ENCODE measurements at regions not wholly inside any gene's neighbourhood (a gene's known extent, or its start where the extent isn't known, plus 50 kb on each side); places are given as distances from the start of the nearest gene placed in this dataset.

DNA sequence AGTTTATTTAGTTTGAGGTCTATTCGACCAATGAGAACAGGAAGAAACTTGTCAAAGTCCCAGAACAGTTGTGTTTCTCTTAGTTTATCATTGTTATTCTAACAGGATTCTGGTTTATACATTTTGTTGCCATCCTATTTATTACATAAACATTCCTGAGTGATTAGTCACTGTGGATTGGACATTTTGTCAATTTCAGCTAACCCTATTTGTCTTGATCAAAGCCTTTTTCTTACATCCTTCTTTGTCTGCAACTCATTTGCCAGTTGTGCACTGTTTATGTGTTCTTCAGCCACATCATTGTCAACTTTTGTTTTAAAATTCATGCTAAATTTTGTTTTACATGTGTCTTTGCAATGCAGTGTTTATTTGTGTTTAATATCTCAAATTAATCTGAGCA is 886.0 kb upstream of the SLC10A2 start:
- Histone ChIP-seq H3K9ac (ENCODE audit: insufficient read depth, low read length) (no peak overlapping the region), H4K20me1 (ENCODE audit: control insufficient read depth, extremely low read depth, insufficient read depth, low read length) (no peaks in the 10 kb centered on the region), H3K4me3 (replicated peaks in 1 of 4; ENCODE audit: control extremely low read depth in 1 of 4, insufficient read depth in 1 of 4, low read depth in 3 of 4, low read length in 4 of 4) (no peak overlapping the region), H3K4me2 (ENCODE audit: extremely low read depth, insufficient read depth, low read length) (no peak overlapping the region), H2AFZ (ENCODE audit: low read length) (no peak overlapping the region), H3K27ac (ENCODE audit: insufficient read depth, low read length) (no peak overlapping the region), H3K9me3 (ENCODE audit: control insufficient read depth, insufficient read depth, low read depth, low read length) (no peaks in the 10 kb centered on the region), H3K79me2 (ENCODE audit: control insufficient read depth, insufficient read depth, low read length) (no peaks in the 10 kb centered on the region), H3K36me3 (ENCODE audit: control insufficient read depth, insufficient read depth, low read length) (no peaks in the 10 kb centered on the region), H3K4me1 (ENCODE audit: control insufficient read depth, extremely low read depth, insufficient read depth, low read length) (no peaks in the 10 kb centered on the region), H3K27me3 (ENCODE audit: control insufficient read depth, insufficient read depth, low read length) (no peaks in the 10 kb centered on the region)
- no peak for DNase-seq (ENCODE audit: low read depth in 2 of 2)
- TF ChIP-seq EZH2 (IDR thresholded peaks at IDR 0.05; ENCODE audit: low read length, missing control alignments) = no peak
- TF ChIP-seq, protein P1, sequence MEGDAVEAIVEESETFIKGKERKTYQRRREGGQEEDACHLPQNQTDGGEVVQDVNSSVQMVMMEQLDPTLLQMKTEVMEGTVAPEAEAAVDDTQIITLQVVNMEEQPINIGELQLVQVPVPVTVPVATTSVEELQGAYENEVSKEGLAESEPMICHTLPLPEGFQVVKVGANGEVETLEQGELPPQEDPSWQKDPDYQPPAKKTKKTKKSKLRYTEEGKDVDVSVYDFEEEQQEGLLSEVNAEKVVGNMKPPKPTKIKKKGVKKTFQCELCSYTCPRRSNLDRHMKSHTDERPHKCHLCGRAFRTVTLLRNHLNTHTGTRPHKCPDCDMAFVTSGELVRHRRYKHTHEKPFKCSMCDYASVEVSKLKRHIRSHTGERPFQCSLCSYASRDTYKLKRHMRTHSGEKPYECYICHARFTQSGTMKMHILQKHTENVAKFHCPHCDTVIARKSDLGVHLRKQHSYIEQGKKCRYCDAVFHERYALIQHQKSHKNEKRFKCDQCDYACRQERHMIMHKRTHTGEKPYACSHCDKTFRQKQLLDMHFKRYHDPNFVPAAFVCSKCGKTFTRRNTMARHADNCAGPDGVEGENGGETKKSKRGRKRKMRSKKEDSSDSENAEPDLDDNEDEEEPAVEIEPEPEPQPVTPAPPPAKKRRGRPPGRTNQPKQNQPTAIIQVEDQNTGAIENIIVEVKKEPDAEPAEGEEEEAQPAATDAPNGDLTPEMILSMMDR (conservative IDR thresholded peaks at IDR 0.05 in 1 of 2, IDR thresholded peaks at IDR 0.05 in 1 of 2; ENCODE audit: low read depth in 1 of 2, low read length in 2 of 2) = no peak

DNA sequence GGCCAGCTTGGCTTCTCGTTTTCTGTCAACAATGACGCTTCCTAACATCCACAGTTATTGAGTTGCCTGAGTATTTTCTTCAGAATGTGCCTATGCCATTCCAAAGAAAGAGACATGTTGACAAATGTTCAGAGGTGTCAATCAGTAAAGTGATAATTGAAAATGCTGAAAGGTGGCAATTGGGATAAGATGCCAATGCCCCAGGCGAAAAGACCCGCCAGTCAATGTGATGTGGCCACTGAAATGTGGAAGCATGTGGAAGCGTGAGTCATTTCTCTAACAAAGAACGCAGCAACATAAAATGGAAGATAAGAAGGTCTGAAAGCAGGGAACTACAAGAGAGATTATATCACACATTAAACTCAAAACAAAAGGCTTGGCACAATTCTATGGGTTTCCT is 882.2 kb upstream of the SLC10A2 start:
- no peaks in the 10 kb centered on the region for H3K9me3 ChIP-seq (ENCODE audit: control insufficient read depth, insufficient read depth, low read depth, low read length)
- H3K27ac ChIP-seq (ENCODE audit: insufficient read depth, low read length) = no peak overlapping the region
- no peaks in the 10 kb centered on the region for H3K79me2 ChIP-seq (ENCODE audit: control insufficient read depth, insufficient read depth, low read length)
- H3K4me3 ChIP-seq (replicated peaks in 1 of 4; ENCODE audit: control extremely low read depth in 1 of 4, insufficient read depth in 1 of 4, low read depth in 3 of 4, low read length in 4 of 4) = no peak overlapping the region
- H3K4me1 ChIP-seq (ENCODE audit: control insufficient read depth, extremely low read depth, insufficient read depth, low read length) = no peaks in the 10 kb centered on the region
- no peak for TF ChIP-seq EZH2 (IDR thresholded peaks at IDR 0.05; ENCODE audit: low read length, missing control alignments)
- TF ChIP-seq, protein P1 (conservative IDR thresholded peaks at IDR 0.05 in 1 of 2, IDR thresholded peaks at IDR 0.05 in 1 of 2; ENCODE audit: low read depth in 1 of 2, low read length in 2 of 2) = no peak
- H2AFZ ChIP-seq (ENCODE audit: low read length) = no peak overlapping the region
- H4K20me1 ChIP-seq (ENCODE audit: control insufficient read depth, extremely low read depth, insufficient read depth, low read length) = no peaks in the 10 kb centered on the region
- no peaks in the 10 kb centered on the region for H3K36me3 ChIP-seq (ENCODE audit: control insufficient read depth, insufficient read depth, low read length)
- no peaks in the 10 kb centered on the region for H3K27me3 ChIP-seq (ENCODE audit: control insufficient read depth, insufficient read depth, low read length)
- no peak overlapping the region for H3K4me2 ChIP-seq (ENCODE audit: extremely low read depth, insufficient read depth, low read length)
- DNase-seq (ENCODE audit: low read depth in 2 of 2) = peak in 1 of 2 donors; percentile 61
- no peak overlapping the region for H3K9ac ChIP-seq (ENCODE audit: insufficient read depth, low read length)

DNA sequence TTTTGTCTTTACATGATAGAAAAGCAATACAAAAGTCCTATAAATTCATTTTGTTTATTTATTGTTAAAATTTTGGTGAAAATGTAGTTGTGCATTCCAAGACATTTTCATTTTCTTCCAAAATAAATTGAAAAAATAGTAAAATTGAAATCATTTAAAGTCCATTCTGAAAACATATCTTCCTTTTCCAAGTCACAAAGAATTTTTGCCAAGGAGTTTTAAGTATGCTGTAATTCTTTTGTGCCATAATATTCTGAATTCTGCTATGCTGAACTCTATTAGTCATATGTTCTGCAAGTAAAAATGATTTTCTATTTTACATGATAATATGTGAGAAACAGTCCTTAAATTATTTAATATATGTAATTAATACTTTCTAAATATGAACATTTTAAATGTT is 879.6 kb upstream of the SLC10A2 start:
- TF ChIP-seq EZH2 (IDR thresholded peaks at IDR 0.05; ENCODE audit: low read length, missing control alignments) = no peak
- TF ChIP-seq, protein P1 (conservative IDR thresholded peaks at IDR 0.05 in 1 of 2, IDR thresholded peaks at IDR 0.05 in 1 of 2; ENCODE audit: low read depth in 1 of 2, low read length in 2 of 2) = no peak
- Histone ChIP-seq H3K79me2 (ENCODE audit: control insufficient read depth, insufficient read depth, low read length) (no peaks in the 10 kb centered on the region), H3K4me3 (replicated peaks in 1 of 4; ENCODE audit: control extremely low read depth in 1 of 4, insufficient read depth in 1 of 4, low read depth in 3 of 4, low read length in 4 of 4) (no peak overlapping the region), H2AFZ (ENCODE audit: low read length) (no peak overlapping the region), H3K27me3 (ENCODE audit: control insufficient read depth, insufficient read depth, low read length) (no peaks in the 10 kb centered on the region), H3K4me1 (ENCODE audit: control insufficient read depth, extremely low read depth, insufficient read depth, low read length) (no peaks in the 10 kb centered on the region), H3K9ac (ENCODE audit: insufficient read depth, low read length) (no peak overlapping the region), H3K36me3 (ENCODE audit: control insufficient read depth, insufficient read depth, low read length) (no peaks in the 10 kb centered on the region), H3K4me2 (ENCODE audit: extremely low read depth, insufficient read depth, low read length) (no peak overlapping the region), H3K27ac (ENCODE audit: insufficient read depth, low read length) (no peak overlapping the region), H4K20me1 (ENCODE audit: control insufficient read depth, extremely low read depth, insufficient read depth, low read length) (no peaks in the 10 kb centered on the region), H3K9me3 (ENCODE audit: control insufficient read depth, insufficient read depth, low read depth, low read length) (no peaks in the 10 kb centered on the region)
- DNase-seq (ENCODE audit: low read depth in 2 of 2) = peak in 1 of 2 donors; percentile 23
